ENCODE measurements at regions not wholly inside any gene's neighbourhood (a gene's known extent, or its start where the extent isn't known, plus 50 kb on each side); places are given as distances from the start of the nearest gene placed in this dataset.

- Histone ChIP-seq H3K4me3 (ENCODE audit: control insufficient read depth in 1 of 7, extremely low read depth in 1 of 7, insufficient read depth in 4 of 7, low read depth in 2 of 7, low read length in 6 of 7) (no peak overlapping the region), H3K27me3 (replicated peaks in 2 of 5; ENCODE audit: control insufficient read depth in 4 of 5, insufficient read depth in 5 of 5, low read length in 4 of 5) (peaks cover 0 to 13% (median 2%) of the 10 kb centered on the region in 5 experiments), H3K4me1 (ENCODE audit: control extremely low read depth in 1 of 4, control insufficient read depth in 4 of 4, insufficient read depth in 4 of 4, low read length in 3 of 4) (no peaks in the 10 kb centered on the region), H3K27ac (ENCODE audit: insufficient read depth in 1 of 2, low read depth in 1 of 2, low read length in 2 of 2, poor library complexity in 1 of 2, severe bottlenecking in 2 of 2) (no peak overlapping the region), H3K9me3 (ENCODE audit: control extremely low read depth in 1 of 5, control insufficient read depth in 4 of 5, insufficient read depth in 2 of 5, low read depth in 1 of 5, low read length in 4 of 5) (peaks cover 0 to 3% (median 0%) of the 10 kb centered on the region in 5 experiments), H3K36me3 (ENCODE audit: control insufficient read depth in 4 of 4, insufficient read depth in 4 of 4, low read length in 3 of 4) (no peaks in the 10 kb centered on the region)
- WGBS (ENCODE audit: insufficient coverage) = 98% methylated on average over 19 of the region's 22 CpGs
- ChIA-PET CTCF (interaction anchor here (0.8 to 1.5 kb wide), 2 partner anchors 14 to 33 kb away, joined by 3 to 4 read pairs; no protein-coding TSS in a partner anchor), POLR2A (no interaction called here)
- no peak for DNase-seq
Measured at GRCh38 chr2:16249246-16250055, 309.1 kb downstream of the MYCN start.

GRCh38 chr2:16248571-16249105 is 308.3 kb downstream of the MYCN start:
- H3K27ac ChIP-seq (ENCODE audit: insufficient read depth in 1 of 2, low read depth in 1 of 2, low read length in 2 of 2, poor library complexity in 1 of 2, severe bottlenecking in 2 of 2) = no peak overlapping the region
- CTCF ChIA-PET = no interaction called here
- no peaks in the 10 kb centered on the region for H3K36me3 ChIP-seq (ENCODE audit: control insufficient read depth in 4 of 4, insufficient read depth in 4 of 4, low read length in 3 of 4)
- H3K9me3 ChIP-seq (ENCODE audit: control extremely low read depth in 1 of 5, control insufficient read depth in 4 of 5, insufficient read depth in 2 of 5, low read depth in 1 of 5, low read length in 4 of 5) = no peaks in the 10 kb centered on the region
- H3K4me3 ChIP-seq (ENCODE audit: control insufficient read depth in 1 of 7, extremely low read depth in 1 of 7, insufficient read depth in 4 of 7, low read depth in 2 of 7, low read length in 6 of 7) = no peak overlapping the region
- H3K4me1 ChIP-seq (ENCODE audit: control extremely low read depth in 1 of 4, control insufficient read depth in 4 of 4, insufficient read depth in 4 of 4, low read length in 3 of 4) = no peaks in the 10 kb centered on the region
- 95% methylated on average over 5 of the region's 5 CpGs for whole genome bisulfite sequencing (ENCODE audit: insufficient coverage)
- POLR2A ChIA-PET = no interaction called here
- no peak for DNase-seq
- H3K27me3 ChIP-seq (replicated peaks in 2 of 5; ENCODE audit: control insufficient read depth in 4 of 5, insufficient read depth in 5 of 5, low read length in 4 of 5) = peaks cover 0 to 10% (median 0%) of the 10 kb centered on the region in 5 experiments

- 83% methylated on average over 4 of the region's 5 CpGs for WGBS (ENCODE audit: insufficient coverage)
- DNase-seq = no peak
- CTCF ChIA-PET = interaction anchor here (0.8 to 1.2 kb wide), 3 partner anchors 10 to 29 kb away, joined by 3 to 4 read pairs (median 3); no protein-coding TSS in a partner anchor
- POLR2A ChIA-PET = interaction anchor here (0.6 kb wide), 1 partner anchor 338 kb away, joined by 3 read pairs; no protein-coding TSS in a partner anchor
- Histone ChIP-seq H3K4me1 (ENCODE audit: control extremely low read depth in 1 of 4, control insufficient read depth in 4 of 4, insufficient read depth in 4 of 4, low read length in 3 of 4) (no peaks in the 10 kb centered on the region), H3K9me3 (ENCODE audit: control extremely low read depth in 1 of 5, control insufficient read depth in 4 of 5, insufficient read depth in 2 of 5, low read depth in 1 of 5, low read length in 4 of 5) (no peaks in the 10 kb centered on the region), H3K27ac (ENCODE audit: insufficient read depth in 1 of 2, low read depth in 1 of 2, low read length in 2 of 2, poor library complexity in 1 of 2, severe bottlenecking in 2 of 2) (no peak overlapping the region), H3K27me3 (replicated peaks in 2 of 5; ENCODE audit: control insufficient read depth in 4 of 5, insufficient read depth in 5 of 5, low read length in 4 of 5) (peaks cover 0 to 3% (median 0%) of the 10 kb centered on the region in 5 experiments), H3K36me3 (ENCODE audit: control insufficient read depth in 4 of 4, insufficient read depth in 4 of 4, low read length in 3 of 4) (no peaks in the 10 kb centered on the region), H3K4me3 (ENCODE audit: control insufficient read depth in 1 of 7, extremely low read depth in 1 of 7, insufficient read depth in 4 of 7, low read depth in 2 of 7, low read length in 6 of 7) (no peak overlapping the region)
Measured at GRCh38 chr2:16247326-16248122, 307.2 kb downstream of the MYCN start.

GRCh38 chr2:16246911-16247310 is 306.6 kb downstream of the MYCN start:
- DNase-seq = no peak
- WGBS (ENCODE audit: insufficient coverage) = 99% methylated on average over 7 of the region's 7 CpGs
- Histone ChIP-seq H3K27me3 (replicated peaks in 2 of 5; ENCODE audit: control insufficient read depth in 4 of 5, insufficient read depth in 5 of 5, low read length in 4 of 5) (peaks cover 0 to 3% (median 0%) of the 10 kb centered on the region in 5 experiments), H3K4me3 (ENCODE audit: control insufficient read depth in 1 of 7, extremely low read depth in 1 of 7, insufficient read depth in 4 of 7, low read depth in 2 of 7, low read length in 6 of 7) (no peak overlapping the region), H3K9me3 (ENCODE audit: control extremely low read depth in 1 of 5, control insufficient read depth in 4 of 5, insufficient read depth in 2 of 5, low read depth in 1 of 5, low read length in 4 of 5) (no peaks in the 10 kb centered on the region), H3K36me3 (ENCODE audit: control insufficient read depth in 4 of 4, insufficient read depth in 4 of 4, low read length in 3 of 4) (no peaks in the 10 kb centered on the region), H3K27ac (ENCODE audit: insufficient read depth in 1 of 2, low read depth in 1 of 2, low read length in 2 of 2, poor library complexity in 1 of 2, severe bottlenecking in 2 of 2) (no peak overlapping the region), H3K4me1 (ENCODE audit: control extremely low read depth in 1 of 4, control insufficient read depth in 4 of 4, insufficient read depth in 4 of 4, low read length in 3 of 4) (no peaks in the 10 kb centered on the region)
- ChIA-PET POLR2A (no interaction called here), CTCF (interaction anchor here (1.1 to 1.2 kb wide), 2 partner anchors 11 to 12 kb away, joined by 3 to 4 read pairs; no protein-coding TSS in a partner anchor)

GRCh38 chr2:16246281-16246850 is 306.0 kb downstream of the MYCN start:
- H3K27me3 ChIP-seq (replicated peaks in 2 of 5; ENCODE audit: control insufficient read depth in 4 of 5, insufficient read depth in 5 of 5, low read length in 4 of 5) = peaks cover 0 to 3% (median 0%) of the 10 kb centered on the region in 5 experiments
- POLR2A ChIA-PET = no interaction called here
- 100% methylated on average over 2 of the region's 2 CpGs for WGBS (ENCODE audit: insufficient coverage)

GRCh38 chr2:16245481-16246054 is 305.2 kb downstream of the MYCN start:
- no peak overlapping the region for H3K4me3 ChIP-seq (ENCODE audit: control insufficient read depth in 1 of 7, extremely low read depth in 1 of 7, insufficient read depth in 4 of 7, low read depth in 2 of 7, low read length in 6 of 7)
- H3K9me3 ChIP-seq (ENCODE audit: control extremely low read depth in 1 of 5, control insufficient read depth in 4 of 5, insufficient read depth in 2 of 5, low read depth in 1 of 5, low read length in 4 of 5) = no peaks in the 10 kb centered on the region
- 88% methylated on average over 4 of the region's 5 CpGs for WGBS (ENCODE audit: insufficient coverage)
- ChIA-PET CTCF (interaction anchor here (0.9 kb wide), 1 partner anchor 10 kb away, joined by 3 read pairs; no protein-coding TSS in a partner anchor), POLR2A (no interaction called here)
- H3K4me1 ChIP-seq (ENCODE audit: control extremely low read depth in 1 of 4, control insufficient read depth in 4 of 4, insufficient read depth in 4 of 4, low read length in 3 of 4) = no peaks in the 10 kb centered on the region
- H3K27ac ChIP-seq (ENCODE audit: insufficient read depth in 1 of 2, low read depth in 1 of 2, low read length in 2 of 2, poor library complexity in 1 of 2, severe bottlenecking in 2 of 2) = no peak overlapping the region
- H3K27me3 ChIP-seq (replicated peaks in 2 of 5; ENCODE audit: control insufficient read depth in 4 of 5, insufficient read depth in 5 of 5, low read length in 4 of 5) = peaks cover 0 to 2% (median 0%) of the 10 kb centered on the region in 5 experiments
- H3K36me3 ChIP-seq (ENCODE audit: control insufficient read depth in 4 of 4, insufficient read depth in 4 of 4, low read length in 3 of 4) = no peaks in the 10 kb centered on the region
- DNase-seq = no peak

More at GRCh38 chr2:16246281-16246850, 306.0 kb downstream of the MYCN start:
- Histone ChIP-seq H3K36me3 (ENCODE audit: control insufficient read depth in 4 of 4, insufficient read depth in 4 of 4, low read length in 3 of 4) (no peaks in the 10 kb centered on the region), H3K9me3 (ENCODE audit: control extremely low read depth in 1 of 5, control insufficient read depth in 4 of 5, insufficient read depth in 2 of 5, low read depth in 1 of 5, low read length in 4 of 5) (no peaks in the 10 kb centered on the region), H3K27ac (ENCODE audit: insufficient read depth in 1 of 2, low read depth in 1 of 2, low read length in 2 of 2, poor library complexity in 1 of 2, severe bottlenecking in 2 of 2) (no peak overlapping the region), H3K4me1 (ENCODE audit: control extremely low read depth in 1 of 4, control insufficient read depth in 4 of 4, insufficient read depth in 4 of 4, low read length in 3 of 4) (no peaks in the 10 kb centered on the region), H3K4me3 (ENCODE audit: control insufficient read depth in 1 of 7, extremely low read depth in 1 of 7, insufficient read depth in 4 of 7, low read depth in 2 of 7, low read length in 6 of 7) (no peak overlapping the region)
- DNase-seq = no peak
- CTCF ChIA-PET = interaction anchor here (1.1 to 1.2 kb wide), 2 partner anchors 11 to 12 kb away, joined by 3 to 4 read pairs; no protein-coding TSS in a partner anchor

Data from common myeloid progenitor, CD34-positive (primary cell).